ENCODE measurements at regions not wholly inside any gene's neighbourhood (a gene's known extent, or its start where the extent isn't known, plus 50 kb on each side); places are given as distances from the start of the nearest gene placed in this dataset.
"Not testable (repeated sequence)": the region's sequence is repeated elsewhere in the genome, so short reads cannot be mapped to it uniquely, and the experiment has no call there.

DNA sequence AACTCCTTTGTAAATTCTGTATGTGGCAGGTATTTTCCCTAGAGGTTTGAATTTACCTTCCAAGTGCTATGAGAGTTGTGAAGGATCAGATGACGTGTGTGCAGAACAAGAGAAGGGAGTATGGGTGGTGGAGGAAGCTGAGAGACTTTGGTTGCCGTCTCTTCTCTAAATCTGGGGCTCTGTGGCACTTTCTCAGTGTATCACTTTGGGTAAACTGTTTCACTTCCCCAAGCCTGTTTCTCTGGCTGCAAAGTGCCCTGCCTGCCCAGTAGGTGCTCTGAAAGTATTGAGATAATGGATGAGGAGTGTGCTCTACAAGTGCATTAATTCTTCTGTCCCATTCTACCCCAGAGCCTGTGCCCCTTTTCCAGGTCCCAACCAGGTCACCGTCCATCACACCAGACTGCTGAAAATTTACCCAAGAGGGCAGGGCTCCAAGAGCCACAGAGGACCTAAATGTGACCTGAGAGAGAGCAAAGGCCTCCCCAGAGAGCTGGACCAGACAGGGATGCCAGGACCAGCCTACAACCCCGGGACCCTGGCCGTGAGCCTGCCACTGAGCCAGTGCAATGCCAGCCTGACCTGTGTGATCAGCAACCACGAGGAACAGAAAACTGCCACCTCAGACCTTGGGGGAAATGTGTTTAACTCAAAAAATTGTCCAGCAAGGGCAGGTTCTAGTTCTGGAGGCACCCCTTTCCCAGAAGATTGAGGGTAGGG lies 131.6 kb upstream of the ETV3 start:
- no peak overlapping the region for H3K4me3 Mint-ChIP-seq
- no peak for ATAC-seq (replicated peaks)

DNA sequence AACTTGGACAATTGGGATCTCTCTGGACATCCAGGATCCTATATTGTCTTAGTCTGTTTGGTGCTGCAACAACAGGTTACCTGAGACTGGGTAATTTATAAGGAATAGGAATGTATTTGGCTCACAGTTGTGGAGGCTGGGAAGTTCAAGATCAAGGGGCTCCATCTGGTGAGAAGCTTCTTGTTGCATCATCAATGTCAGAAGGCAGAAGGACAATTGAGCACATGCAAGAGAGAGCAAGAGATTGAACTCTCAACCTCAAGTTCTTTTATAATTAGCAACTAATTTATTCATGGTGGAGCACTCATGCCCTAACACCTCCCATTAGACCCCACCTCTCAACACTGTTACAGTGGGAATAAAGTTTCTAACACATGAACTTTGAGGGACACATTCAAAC lies 124.7 kb upstream of the ETV3 start:
- no peaks in the 10 kb centered on the region for H3K36me3 Mint-ChIP-seq (ENCODE audit: insufficient read depth)
- H3K27me3 Mint-ChIP-seq = peaks cover 16 to 21% of the 10 kb centered on the region in 2 donors
- DNase-seq = no peak
- H3K27ac Mint-ChIP-seq = no peak overlapping the region
- no peak for ATAC-seq (replicated peaks)
- H3K4me1 Mint-ChIP-seq (ENCODE audit: low read depth in 2 of 2) = no peaks in the 10 kb centered on the region
- H3K9me3 Mint-ChIP-seq = peaks cover 0 to 3% of the 10 kb centered on the region in 2 donors
- H3K4me3 Mint-ChIP-seq = no peak overlapping the region

More for the DNA sequence above, 131.6 kb upstream of the ETV3 start:
- H3K36me3 Mint-ChIP-seq (ENCODE audit: insufficient read depth) = no peaks in the 10 kb centered on the region
- no peak overlapping the region for H3K27ac Mint-ChIP-seq
- peaks cover 21 to 25% of the 10 kb centered on the region in 2 donors for H3K27me3 Mint-ChIP-seq
- H3K9me3 Mint-ChIP-seq = no peaks in the 10 kb centered on the region
- H3K4me1 Mint-ChIP-seq (ENCODE audit: low read depth in 2 of 2) = no peaks in the 10 kb centered on the region
- no peak for DNase-seq

DNA sequence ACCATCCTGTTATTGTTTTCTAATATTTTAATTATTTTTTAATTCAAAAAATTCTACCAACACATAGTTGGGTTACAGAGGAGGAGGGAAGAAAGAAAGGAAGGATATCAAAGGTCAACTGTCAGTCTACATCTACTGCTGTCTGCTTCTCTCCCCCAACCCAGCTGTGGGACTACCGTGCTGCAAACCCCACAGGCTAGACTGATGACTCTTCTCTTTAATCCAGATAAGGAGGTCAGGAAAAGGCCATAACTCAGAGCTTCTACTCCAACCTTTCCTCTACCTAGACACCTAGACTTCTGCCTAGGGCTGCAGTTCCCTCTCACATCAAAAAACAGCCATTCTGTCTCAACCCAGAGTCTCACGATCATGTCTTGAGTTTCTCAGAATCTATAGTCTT lies 124.2 kb upstream of the ETV3 start:
- no peak overlapping the region for H3K27ac Mint-ChIP-seq
- no peaks in the 10 kb centered on the region for H3K36me3 Mint-ChIP-seq (ENCODE audit: insufficient read depth)
- DNase-seq (no peak), ATAC-seq (replicated peaks) (no peak)
- peaks cover 0 to 3% of the 10 kb centered on the region in 2 donors for H3K9me3 Mint-ChIP-seq
- no peaks in the 10 kb centered on the region for H3K4me1 Mint-ChIP-seq (ENCODE audit: low read depth in 2 of 2)
- no peak overlapping the region for H3K4me3 Mint-ChIP-seq
- peaks cover 12 to 17% of the 10 kb centered on the region in 2 donors for H3K27me3 Mint-ChIP-seq

DNA sequence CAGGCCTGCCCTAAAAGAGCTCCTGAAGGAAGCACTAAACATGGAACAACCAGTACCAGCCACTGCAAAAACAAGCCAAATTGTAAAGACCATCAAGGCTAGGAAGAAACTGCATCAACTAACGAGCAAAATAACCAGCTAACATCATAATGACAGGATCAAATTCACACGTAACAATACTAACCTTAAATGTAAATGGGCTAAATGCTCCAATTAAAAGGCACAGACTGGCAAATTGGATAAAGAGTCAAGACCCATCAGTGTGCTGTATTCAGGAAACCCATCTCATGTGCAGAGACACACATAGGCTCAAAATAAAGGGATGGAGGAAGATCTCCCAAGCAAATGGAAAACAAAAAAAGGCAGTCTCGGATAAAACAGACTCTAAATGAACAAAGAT lies 117.7 kb upstream of the ETV3 start:
- not testable (repeated sequence) for H3K27ac Mint-ChIP-seq; ATAC-seq (replicated peaks); H3K4me3 Mint-ChIP-seq; DNase-seq; H3K9me3 Mint-ChIP-seq; H3K4me1 Mint-ChIP-seq (ENCODE audit: low read depth in 2 of 2); H3K36me3 Mint-ChIP-seq (ENCODE audit: insufficient read depth)
- peaks cover 44 to 59% of the 10 kb centered on the region in 2 donors for H3K27me3 Mint-ChIP-seq

DNA sequence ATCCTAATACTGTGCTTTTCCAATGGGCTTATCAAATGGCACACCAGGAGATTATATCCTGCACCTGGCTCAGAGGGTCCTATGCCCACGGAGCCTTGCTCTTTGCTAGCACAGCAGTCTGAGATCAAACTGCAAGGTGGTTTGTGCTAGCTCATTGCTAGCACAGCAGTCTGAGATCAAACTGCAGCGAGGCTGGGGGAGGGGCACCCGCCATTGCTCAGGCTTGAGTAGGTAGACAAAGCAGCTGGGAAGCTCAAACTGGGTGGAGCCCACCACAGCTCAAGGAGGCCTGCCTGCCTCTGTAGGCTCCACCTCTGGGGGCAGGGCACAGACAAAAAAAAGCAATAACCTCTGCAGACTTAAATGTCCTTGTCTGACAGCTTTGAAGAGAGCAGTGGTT lies 116.0 kb upstream of the ETV3 start:
- not testable (repeated sequence) for H3K27ac Mint-ChIP-seq; H3K36me3 Mint-ChIP-seq (ENCODE audit: insufficient read depth); H3K9me3 Mint-ChIP-seq; ATAC-seq (replicated peaks); H3K4me3 Mint-ChIP-seq; DNase-seq; H3K4me1 Mint-ChIP-seq (ENCODE audit: low read depth in 2 of 2)
- H3K27me3 Mint-ChIP-seq = peaks cover 50 to 59% of the 10 kb centered on the region in 2 donors

DNA sequence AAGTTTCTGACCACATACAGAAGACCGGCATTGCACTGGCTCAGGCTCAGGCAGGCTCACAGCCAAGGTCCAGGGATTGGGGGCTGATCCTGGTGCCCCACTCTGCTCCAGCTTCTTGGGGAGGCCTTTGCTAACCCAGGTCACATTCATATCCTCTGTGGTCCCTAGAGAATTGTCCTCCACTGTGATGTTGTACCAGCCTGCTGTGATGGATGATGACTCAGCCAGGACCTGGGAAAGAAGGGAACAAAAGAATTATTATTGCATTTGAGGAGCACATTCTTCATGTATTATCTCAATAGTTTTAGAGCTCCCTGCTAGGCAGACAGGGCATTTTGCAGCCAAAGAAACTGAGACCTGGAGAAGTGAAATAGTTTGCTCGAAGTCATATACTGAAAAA lies 114.3 kb upstream of the ETV3 start:
- Mint-ChIP-seq H3K27me3 (peaks cover 64 to 73% of the 10 kb centered on the region in 2 donors), H3K36me3 (ENCODE audit: insufficient read depth) (no peaks in the 10 kb centered on the region), H3K9me3 (peaks cover 0 to 4% of the 10 kb centered on the region in 2 donors), H3K4me3 (no peak overlapping the region), H3K27ac (no peak overlapping the region), H3K4me1 (ENCODE audit: low read depth in 2 of 2) (no peaks in the 10 kb centered on the region)
- ATAC-seq (replicated peaks) = no peak
- no peak for DNase-seq

DNA sequence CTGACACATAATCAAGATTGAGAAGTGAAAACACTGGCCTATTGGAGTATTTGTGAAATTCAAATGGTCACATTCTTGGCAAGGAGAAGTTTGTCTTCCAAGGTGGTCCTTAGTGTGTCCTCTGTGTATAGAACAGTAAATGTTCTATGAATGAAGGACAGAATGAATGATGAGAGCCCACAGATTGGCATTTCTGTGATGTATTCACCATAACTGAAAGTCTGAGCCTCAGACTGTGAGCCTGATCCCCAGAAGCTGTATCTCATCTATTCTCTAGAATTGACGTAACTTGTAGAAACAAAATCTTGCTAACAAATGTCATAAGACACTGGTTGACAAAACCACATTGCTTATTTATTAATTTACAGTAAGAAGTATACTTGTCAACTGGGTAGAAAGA lies 111.5 kb upstream of the ETV3 start:
- no peaks in the 10 kb centered on the region for H3K36me3 Mint-ChIP-seq (ENCODE audit: insufficient read depth)

DNA sequence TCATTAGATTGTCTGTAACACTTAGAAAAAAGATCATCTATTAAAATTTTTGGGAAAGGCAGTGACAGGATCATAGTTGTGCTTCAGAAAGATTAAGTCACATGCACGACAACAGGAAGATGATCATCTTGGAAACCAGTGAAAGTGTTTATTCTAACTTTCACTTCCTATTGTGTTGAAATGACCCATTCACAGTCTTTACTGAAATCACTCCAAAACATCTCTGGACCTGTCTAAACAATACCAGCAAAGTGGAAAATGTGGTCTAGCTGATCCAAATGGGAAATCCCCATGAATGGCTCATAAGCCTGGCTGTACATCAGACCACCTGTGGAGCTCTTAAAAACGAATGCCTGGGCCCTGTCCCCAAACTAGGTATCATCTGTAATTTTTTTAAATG lies 111.1 kb upstream of the ETV3 start:
- ATAC-seq (replicated peaks) (no peak), DNase-seq (no peak)
- no peaks in the 10 kb centered on the region for H3K4me1 Mint-ChIP-seq (ENCODE audit: low read depth in 2 of 2)
- H3K27me3 Mint-ChIP-seq = peaks cover 73 to 76% of the 10 kb centered on the region in 2 donors
- no peak overlapping the region for H3K4me3 Mint-ChIP-seq
- H3K27ac Mint-ChIP-seq = no peak overlapping the region
- peaks cover 0 to 7% of the 10 kb centered on the region in 2 donors for H3K9me3 Mint-ChIP-seq
- no peaks in the 10 kb centered on the region for H3K36me3 Mint-ChIP-seq (ENCODE audit: insufficient read depth)

More for the DNA sequence above, 111.5 kb upstream of the ETV3 start:
- no peak for DNase-seq
- Mint-ChIP-seq H3K27me3 (peaks cover 70 to 76% of the 10 kb centered on the region in 2 donors), H3K4me3 (no peak overlapping the region), H3K4me1 (ENCODE audit: low read depth in 2 of 2) (no peaks in the 10 kb centered on the region), H3K9me3 (peaks cover 0 to 7% of the 10 kb centered on the region in 2 donors), H3K27ac (no peak overlapping the region)
- ATAC-seq (replicated peaks) = no peak

DNA sequence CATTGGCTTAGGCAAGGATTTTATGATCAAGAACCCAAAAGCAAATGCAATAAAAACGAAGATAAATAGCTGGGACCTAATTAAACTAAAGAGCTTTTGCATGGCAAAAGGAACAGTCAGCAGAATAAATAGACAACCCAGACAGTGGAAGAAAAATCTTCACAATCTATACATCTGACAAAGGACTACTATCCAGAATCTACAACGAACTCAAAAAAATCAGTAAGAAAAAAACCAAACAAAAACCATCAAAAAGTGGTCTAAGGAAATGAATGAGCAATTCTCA lies 109.5 kb upstream of the ETV3 start:
- not testable (repeated sequence) for H3K9me3 Mint-ChIP-seq; DNase-seq; H3K4me3 Mint-ChIP-seq; H3K4me1 Mint-ChIP-seq (ENCODE audit: low read depth in 2 of 2); H3K27ac Mint-ChIP-seq; ATAC-seq (replicated peaks); H3K36me3 Mint-ChIP-seq (ENCODE audit: insufficient read depth)
- H3K27me3 Mint-ChIP-seq = peaks cover 58 to 62% of the 10 kb centered on the region in 2 donors

DNA sequence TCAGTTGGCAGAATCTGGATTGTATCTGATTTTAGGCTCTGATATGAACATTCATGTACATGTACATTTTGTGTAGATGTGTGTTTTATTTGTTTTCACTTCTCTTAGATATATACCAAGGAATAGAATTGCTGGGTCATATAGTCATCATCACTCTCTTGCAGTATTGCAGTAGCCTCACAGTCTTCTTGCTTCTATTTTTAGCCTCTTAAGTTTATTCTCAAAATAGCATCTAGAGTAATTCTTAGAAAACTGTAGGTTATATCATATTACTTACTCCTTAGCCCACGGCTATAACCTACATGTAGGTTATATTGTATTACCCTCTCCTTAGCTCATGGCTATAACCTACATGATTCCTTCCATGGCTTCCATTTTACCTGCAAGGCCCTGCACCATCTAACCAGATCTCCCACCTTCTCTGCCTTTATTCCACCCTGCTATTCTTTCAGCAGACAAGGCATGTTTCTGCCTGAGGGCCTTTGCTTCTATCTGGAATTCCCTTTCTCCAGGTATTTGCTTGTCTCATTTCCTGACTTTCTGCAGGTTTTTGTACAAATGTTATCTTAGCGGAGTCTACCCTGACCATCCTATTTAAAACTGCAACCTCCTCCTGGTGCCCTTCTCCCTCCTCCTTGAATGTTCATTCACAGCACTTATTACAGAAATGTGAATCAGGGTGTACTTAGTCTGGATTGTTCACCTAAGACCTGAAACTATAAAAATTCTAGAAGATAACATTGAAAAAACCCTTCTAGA lies 109.0 kb upstream of the ETV3 start:
- H3K9me3 Mint-ChIP-seq = peaks cover 0 to 7% of the 10 kb centered on the region in 2 donors
- ATAC-seq (replicated peaks) (no peak), DNase-seq (no peak)
- no peaks in the 10 kb centered on the region for H3K4me1 Mint-ChIP-seq (ENCODE audit: low read depth in 2 of 2)
- H3K27ac Mint-ChIP-seq = no peak overlapping the region
- H3K4me3 Mint-ChIP-seq = no peak overlapping the region
- peaks cover 57 to 58% of the 10 kb centered on the region in 2 donors for H3K27me3 Mint-ChIP-seq
- no peaks in the 10 kb centered on the region for H3K36me3 Mint-ChIP-seq (ENCODE audit: insufficient read depth)

DNA sequence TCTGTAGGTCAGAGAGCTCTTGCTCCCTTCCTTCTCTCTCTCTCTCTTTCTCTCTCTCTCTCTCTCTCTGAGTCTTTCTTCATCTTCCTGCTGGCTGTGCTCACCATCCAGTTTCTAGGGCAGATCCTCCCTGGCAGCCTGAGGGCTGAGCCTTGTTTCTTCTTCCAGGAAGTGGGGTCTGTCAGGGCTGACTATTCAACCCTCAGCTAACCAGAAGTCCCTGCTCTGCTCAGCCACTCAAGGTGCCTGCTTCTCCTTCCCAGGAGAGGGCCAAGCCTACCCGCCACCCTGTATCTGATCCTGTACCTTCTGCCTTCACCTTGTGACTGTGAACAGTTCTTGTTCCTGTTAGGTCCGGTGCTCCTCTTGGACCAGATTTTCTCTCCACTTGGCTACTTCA lies 107.6 kb upstream of the ETV3 start:
- Mint-ChIP-seq H3K27ac (no peak overlapping the region), H3K27me3 (peaks cover 48 to 51% of the 10 kb centered on the region in 2 donors), H3K9me3 (peaks cover 0 to 7% of the 10 kb centered on the region in 2 donors), H3K4me1 (ENCODE audit: low read depth in 2 of 2) (no peaks in the 10 kb centered on the region), H3K36me3 (ENCODE audit: insufficient read depth) (no peaks in the 10 kb centered on the region), H3K4me3 (no peak overlapping the region)
- ATAC-seq (replicated peaks) = no peak
- DNase-seq = no peak

DNA sequence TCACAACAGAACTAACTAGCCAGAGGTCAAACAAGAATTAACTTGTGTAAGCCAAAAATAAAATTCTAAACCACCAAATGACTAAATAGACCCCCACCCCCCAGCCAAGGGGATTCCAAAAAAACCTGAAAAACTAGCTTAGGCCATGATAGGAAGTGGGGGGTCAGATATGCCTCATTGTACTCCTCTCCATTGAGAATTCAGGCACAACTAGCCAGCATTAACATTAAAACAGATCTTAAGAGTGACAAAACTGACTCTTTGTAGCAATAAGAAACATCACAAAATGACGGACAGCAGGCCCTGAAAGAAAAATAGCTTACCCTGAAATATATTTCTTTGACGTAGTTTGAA lies 103.0 kb upstream of the ETV3 start:
- Mint-ChIP-seq H3K9me3 (no peaks in the 10 kb centered on the region), H3K36me3 (ENCODE audit: insufficient read depth) (no peaks in the 10 kb centered on the region), H3K4me1 (ENCODE audit: low read depth in 2 of 2) (no peaks in the 10 kb centered on the region), H3K27me3 (peaks cover 25 to 52% of the 10 kb centered on the region in 2 donors), H3K27ac (no peak overlapping the region), H3K4me3 (no peak overlapping the region)
- no peak for ATAC-seq (replicated peaks)
- no peak for DNase-seq

DNA sequence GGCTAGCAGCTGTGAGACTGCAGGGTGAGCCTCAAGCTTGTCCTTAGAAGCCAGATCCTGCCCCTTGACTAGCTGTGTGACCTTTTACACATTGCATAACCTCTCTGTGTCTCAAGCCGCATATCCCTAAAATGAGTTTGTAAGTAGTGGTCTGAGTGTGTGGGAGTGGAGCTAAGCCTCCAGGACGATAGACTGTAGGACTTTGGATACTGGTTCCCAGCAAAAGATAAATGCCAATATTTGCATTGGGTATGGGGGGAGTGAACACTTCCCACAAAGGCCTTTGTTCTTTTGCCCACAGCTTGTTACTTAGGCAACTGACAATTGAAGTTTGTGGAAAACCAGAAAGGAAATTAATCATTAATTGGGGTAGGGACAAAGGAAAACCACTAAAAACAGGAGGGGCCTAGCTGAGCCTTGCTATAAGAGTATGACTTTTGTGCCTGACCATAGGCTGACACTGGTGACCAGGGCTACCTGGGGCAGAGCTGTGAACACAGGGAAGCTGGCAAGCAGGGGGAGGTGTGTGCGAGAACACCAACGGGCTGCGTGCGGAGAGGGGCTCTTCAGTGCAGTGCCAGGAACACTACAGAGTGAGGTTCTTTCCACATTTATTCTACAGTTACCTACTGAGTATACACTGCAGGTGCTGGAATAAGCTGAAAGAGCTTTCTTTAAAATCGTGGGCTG lies 102.4 kb upstream of the ETV3 start:
- no peak for ATAC-seq (replicated peaks)
- H3K9me3 Mint-ChIP-seq = no peaks in the 10 kb centered on the region
- DNase-seq = no peak
- H3K4me3 Mint-ChIP-seq = no peak overlapping the region
- no peak overlapping the region for H3K27ac Mint-ChIP-seq
- no peaks in the 10 kb centered on the region for H3K36me3 Mint-ChIP-seq (ENCODE audit: insufficient read depth)
- peaks cover 20 to 47% of the 10 kb centered on the region in 2 donors for H3K27me3 Mint-ChIP-seq
- H3K4me1 Mint-ChIP-seq (ENCODE audit: low read depth in 2 of 2) = no peaks in the 10 kb centered on the region

DNA sequence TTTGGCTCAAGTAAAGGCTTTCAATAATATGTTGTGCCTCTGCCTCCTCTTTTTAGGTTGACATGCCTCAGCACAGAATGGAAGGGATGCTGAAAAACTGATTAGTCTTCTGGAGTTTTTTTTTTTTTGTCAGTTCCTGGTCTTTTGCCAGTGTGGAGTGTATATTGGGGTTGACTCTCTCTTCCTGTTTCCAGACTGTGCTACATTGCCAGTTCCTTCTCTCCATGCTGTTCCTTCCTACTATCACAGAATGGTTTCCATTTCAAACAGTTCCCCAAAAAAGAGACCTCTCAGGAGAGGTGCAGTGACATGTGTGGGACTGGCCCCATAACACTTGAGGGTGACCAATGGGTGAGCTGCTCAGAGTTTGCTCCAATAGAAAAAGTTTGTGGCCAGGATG lies 101.7 kb upstream of the ETV3 start:
- no peak overlapping the region for H3K27ac Mint-ChIP-seq
- H3K27me3 Mint-ChIP-seq = peaks cover 13 to 40% of the 10 kb centered on the region in 2 donors
- no peak for DNase-seq
- no peak for ATAC-seq (replicated peaks)
- no peaks in the 10 kb centered on the region for H3K9me3 Mint-ChIP-seq
- H3K36me3 Mint-ChIP-seq (ENCODE audit: insufficient read depth) = no peaks in the 10 kb centered on the region
- H3K4me3 Mint-ChIP-seq = no peak overlapping the region
- H3K4me1 Mint-ChIP-seq (ENCODE audit: low read depth in 2 of 2) = no peaks in the 10 kb centered on the region
